ENCODE measurements at regions not wholly inside any gene's neighbourhood (a gene's known extent, or its start where the extent isn't known, plus 50 kb on each side); places are given as distances from the start of the nearest gene placed in this dataset.
A peak's percentile ranks its signal among the peaks of the same experiment; 100 is the strongest.

GRCh38 chr1:24984800-24985522 is 54.9 kb upstream of the RUNX3 start:
- Mint-ChIP-seq H3K4me3 (peak overlapping the region; percentile 18 to 33), H3K27ac (peak overlapping the region; percentile 9), H3K36me3 (ENCODE audit: insufficient read depth in 2 of 2) (peaks cover 3% of the 10 kb centered on the region in 2 donors), H3K4me1 (ENCODE audit: low read depth) (peaks cover 100% of the 10 kb centered on the region), H3K9me3 (no peaks in the 10 kb centered on the region), H3K27me3 (ENCODE audit: low read depth) (no peaks in the 10 kb centered on the region)
- no peak for DNase-seq
- ATAC-seq (replicated peaks in 1 of 2) = no peak

DNA sequence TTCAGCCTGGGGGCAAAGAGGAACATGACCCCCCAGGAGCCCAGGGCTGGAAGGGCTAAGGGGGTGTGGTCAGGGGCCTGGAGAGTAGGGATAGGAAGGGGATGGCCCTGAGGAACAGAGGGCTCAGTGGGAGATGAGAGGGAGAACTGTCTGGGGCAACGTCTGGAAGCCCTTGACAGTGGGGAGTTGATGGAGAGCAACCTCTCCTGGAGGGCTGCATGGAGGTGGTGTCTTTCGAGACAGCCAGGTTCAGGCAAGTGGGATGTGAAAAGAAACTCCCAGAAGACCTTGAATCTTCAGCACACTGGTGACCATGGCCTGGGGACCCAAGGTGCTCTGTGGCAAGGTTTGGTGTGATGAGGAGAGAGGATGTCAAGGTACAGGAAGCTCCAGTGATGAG is 54.2 kb upstream of the RUNX3 start:
- Mint-ChIP-seq H3K4me1 (ENCODE audit: low read depth) (peaks cover 100% of the 10 kb centered on the region), H3K4me3 (no peak overlapping the region), H3K36me3 (ENCODE audit: insufficient read depth in 2 of 2) (peaks cover 3 to 6% of the 10 kb centered on the region in 2 donors), H3K9me3 (no peaks in the 10 kb centered on the region), H3K27ac (no peak overlapping the region), H3K27me3 (ENCODE audit: low read depth) (no peaks in the 10 kb centered on the region)
- no peak for DNase-seq
- no peak for ATAC-seq (replicated peaks in 1 of 2)

- ATAC-seq (replicated peaks in 1 of 2) (no peak), DNase-seq (no peak)
- no peaks in the 10 kb centered on the region for H3K27me3 Mint-ChIP-seq (ENCODE audit: low read depth)
- H3K27ac Mint-ChIP-seq = peak overlapping the region; percentile 14
- H3K4me1 Mint-ChIP-seq (ENCODE audit: low read depth) = peaks cover 100% of the 10 kb centered on the region
- H3K9me3 Mint-ChIP-seq = no peaks in the 10 kb centered on the region
- H3K36me3 Mint-ChIP-seq (ENCODE audit: insufficient read depth in 2 of 2) = peaks cover 5 to 9% of the 10 kb centered on the region in 2 donors
- H3K4me3 Mint-ChIP-seq = peak overlapping the region in 1 of 2 donors; percentile 30
Measured at GRCh38 chr1:24983006-24983680, 53.1 kb upstream of the RUNX3 start.

- H3K9me3 Mint-ChIP-seq = peaks cover 3% of the 10 kb centered on the region in 2 donors
- H3K27ac Mint-ChIP-seq = peak overlapping the region; percentile 98
- peak overlapping the region; percentile 67 to 68 for H3K4me3 Mint-ChIP-seq
- H3K4me1 Mint-ChIP-seq (ENCODE audit: low read depth) = peaks cover 93% of the 10 kb centered on the region
- ATAC-seq (replicated peaks in 1 of 2) (peak; percentile 57 to 63), DNase-seq (no peak)
- H3K36me3 Mint-ChIP-seq (ENCODE audit: insufficient read depth in 2 of 2) = peaks cover 9 to 16% of the 10 kb centered on the region in 2 donors
- no peaks in the 10 kb centered on the region for H3K27me3 Mint-ChIP-seq (ENCODE audit: low read depth)
Measured at GRCh38 chr1:24981631-24982005, 51.5 kb upstream of the RUNX3 start.

DNA sequence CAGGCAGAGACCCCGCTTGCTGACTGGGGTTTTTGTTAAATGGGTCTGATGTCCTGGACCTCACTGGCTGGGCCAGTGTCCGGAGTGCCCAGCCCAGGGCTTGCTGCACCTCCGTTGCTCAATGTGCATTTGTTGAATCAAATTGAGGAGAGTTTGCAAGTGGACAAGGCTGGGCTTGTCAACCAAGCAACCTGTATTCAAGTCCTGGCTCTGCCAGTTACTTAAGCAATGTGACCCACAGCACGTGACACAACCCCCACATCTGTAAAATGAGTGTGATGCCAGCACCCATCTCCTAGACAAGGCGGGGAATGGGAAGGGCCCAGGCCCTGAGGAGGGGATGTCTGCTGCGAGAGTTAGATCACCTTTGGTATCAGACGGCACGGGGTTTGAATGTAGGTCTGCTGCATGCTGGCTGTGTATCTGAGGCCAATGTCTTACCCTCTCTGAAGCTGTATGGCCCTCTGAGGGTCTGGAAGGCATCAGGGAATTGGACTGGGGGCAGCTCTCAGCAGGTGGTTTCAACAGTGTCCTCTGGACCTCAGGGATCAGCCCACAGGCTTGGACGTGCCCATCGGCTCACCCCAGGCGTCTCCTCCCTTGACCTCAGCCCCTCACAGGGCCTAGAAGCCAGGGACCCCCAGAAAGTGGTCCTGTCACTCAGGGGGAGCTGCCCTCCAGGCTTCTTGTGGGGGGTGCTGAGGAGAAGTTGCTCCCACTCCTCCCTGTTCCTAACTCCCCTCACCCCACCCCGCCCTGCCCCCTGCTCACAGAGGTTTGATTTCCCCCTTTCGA is 51.0 kb upstream of the RUNX3 start:
- ATAC-seq (replicated peaks in 1 of 2) (peak; percentile 19 to 33), DNase-seq (no peak)
- Mint-ChIP-seq H3K9me3 (peaks cover 6 to 7% of the 10 kb centered on the region in 2 donors), H3K36me3 (ENCODE audit: insufficient read depth in 2 of 2) (peaks cover 14 to 22% of the 10 kb centered on the region in 2 donors), H3K4me1 (ENCODE audit: low read depth) (peaks cover 88% of the 10 kb centered on the region), H3K4me3 (peak overlapping the region in 1 of 2 donors; percentile 67), H3K27me3 (ENCODE audit: low read depth) (no peaks in the 10 kb centered on the region), H3K27ac (peak overlapping the region; percentile 98)
